Osteocyte (in vitro differentiated cells): ENCODE measurements at regions not wholly inside any gene's neighbourhood (a gene's known extent, or its start where the extent isn't known, plus 50 kb on each side); places are given as distances from the start of the nearest gene placed in this dataset.
A peak's percentile ranks its signal among the peaks of the same experiment; 100 is the strongest.
"Not testable (repeated sequence)": the region's sequence is repeated elsewhere in the genome, so short reads cannot be mapped to it uniquely, and the experiment has no call there.

Experiments
- DNase-seq: peaks from one replicate; pipeline ENCODE4 v3.0.0; 2021; ENCODE audit warnings: mixed read lengths; ENCODE audit not compliant: unreplicated experiment; ENCODE audit errors: extremely low spot score
- H3K27ac Mint-ChIP-seq: one replicate; pipeline ENCODE4 v1.8.0; 2021; ENCODE audit warnings: mild to moderate bottlenecking, mixed read lengths; ENCODE audit not compliant: unreplicated experiment
- H3K27me3 Mint-ChIP-seq: one replicate; pipeline ENCODE4 v1.8.0; 2021; ENCODE audit warnings: mixed read lengths; ENCODE audit not compliant: unreplicated experiment
- H3K36me3 Mint-ChIP-seq: one replicate; pipeline ENCODE4 v1.8.0; 2021; ENCODE audit warnings: mixed read lengths; ENCODE audit not compliant: unreplicated experiment
- H3K4me1 Mint-ChIP-seq: one replicate; pipeline ENCODE4 v1.8.0; 2021; ENCODE audit warnings: mixed read lengths; ENCODE audit not compliant: unreplicated experiment
- H3K4me3 Mint-ChIP-seq: one replicate; pipeline ENCODE4 v1.8.0; 2021; ENCODE audit warnings: mild to moderate bottlenecking, moderate library complexity, mixed read lengths; ENCODE audit not compliant: unreplicated experiment
- H3K9me3 Mint-ChIP-seq: one replicate; pipeline ENCODE4 v1.8.0; 2021; ENCODE audit warnings: mixed read lengths; ENCODE audit not compliant: unreplicated experiment
- TF ChIP-seq, protein P1 (sequence below): fragments of 200-600 bp; sonication (generic); IDR thresholded peaks from 2 replicates; pipeline ENCODE4 v1.5.0; 2021; ENCODE audit warnings: antibody characterized with exemption, mild to moderate bottlenecking, moderate library complexity

DNA sequence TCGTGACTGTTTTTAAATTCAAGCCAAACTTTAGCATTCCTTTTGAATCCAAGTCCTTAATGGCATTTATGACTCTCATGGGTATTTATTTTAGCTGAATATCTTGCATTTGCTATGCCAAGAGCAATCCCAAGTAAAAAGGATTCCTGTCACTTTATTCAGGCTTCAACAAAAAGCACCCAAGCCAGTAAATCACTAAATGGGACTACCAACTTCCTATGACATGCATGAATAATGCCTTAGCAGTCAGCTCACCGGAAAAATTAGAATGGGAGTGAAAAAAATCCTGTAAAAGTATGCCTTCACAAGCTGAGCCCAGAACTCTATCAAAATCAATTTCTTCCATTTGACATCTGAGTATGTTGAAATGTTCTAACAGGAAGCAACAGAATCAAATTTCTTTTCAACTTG lies 1297.9 kb downstream of the ROBO2 start:
- H3K27ac Mint-ChIP-seq = peak overlapping the region; percentile 55
- H3K27me3 Mint-ChIP-seq = no peaks in the 10 kb centered on the region
- peaks cover 22% of the 10 kb centered on the region for H3K4me1 Mint-ChIP-seq
- no peak overlapping the region for H3K4me3 Mint-ChIP-seq
- H3K9me3 Mint-ChIP-seq = peaks cover 3% of the 10 kb centered on the region
- no peaks in the 10 kb centered on the region for H3K36me3 Mint-ChIP-seq
- TF ChIP-seq, protein P1, sequence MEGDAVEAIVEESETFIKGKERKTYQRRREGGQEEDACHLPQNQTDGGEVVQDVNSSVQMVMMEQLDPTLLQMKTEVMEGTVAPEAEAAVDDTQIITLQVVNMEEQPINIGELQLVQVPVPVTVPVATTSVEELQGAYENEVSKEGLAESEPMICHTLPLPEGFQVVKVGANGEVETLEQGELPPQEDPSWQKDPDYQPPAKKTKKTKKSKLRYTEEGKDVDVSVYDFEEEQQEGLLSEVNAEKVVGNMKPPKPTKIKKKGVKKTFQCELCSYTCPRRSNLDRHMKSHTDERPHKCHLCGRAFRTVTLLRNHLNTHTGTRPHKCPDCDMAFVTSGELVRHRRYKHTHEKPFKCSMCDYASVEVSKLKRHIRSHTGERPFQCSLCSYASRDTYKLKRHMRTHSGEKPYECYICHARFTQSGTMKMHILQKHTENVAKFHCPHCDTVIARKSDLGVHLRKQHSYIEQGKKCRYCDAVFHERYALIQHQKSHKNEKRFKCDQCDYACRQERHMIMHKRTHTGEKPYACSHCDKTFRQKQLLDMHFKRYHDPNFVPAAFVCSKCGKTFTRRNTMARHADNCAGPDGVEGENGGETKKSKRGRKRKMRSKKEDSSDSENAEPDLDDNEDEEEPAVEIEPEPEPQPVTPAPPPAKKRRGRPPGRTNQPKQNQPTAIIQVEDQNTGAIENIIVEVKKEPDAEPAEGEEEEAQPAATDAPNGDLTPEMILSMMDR = no peak
- no peak for DNase-seq

DNA sequence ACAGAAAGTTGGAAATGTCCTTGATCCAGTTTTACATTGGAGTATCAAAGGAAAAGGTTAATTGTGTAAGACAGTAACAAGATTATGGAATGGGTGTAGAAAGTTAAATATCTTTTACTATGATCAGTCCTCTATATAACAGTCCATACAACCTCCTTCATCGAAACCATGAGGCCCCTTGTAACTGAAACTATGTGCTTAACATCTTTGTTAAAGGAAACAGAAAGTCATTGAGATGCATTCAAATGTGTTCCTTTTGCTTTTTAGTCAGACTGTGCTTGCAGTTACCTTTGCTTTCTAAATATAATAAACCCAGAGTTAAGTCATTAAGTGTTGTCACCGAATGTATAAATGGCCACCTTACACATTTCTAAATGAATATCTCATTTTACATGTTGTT lies 1298.5 kb downstream of the ROBO2 start:
- Mint-ChIP-seq H3K27ac (no peak overlapping the region), H3K9me3 (peaks cover 3% of the 10 kb centered on the region), H3K4me3 (no peak overlapping the region), H3K4me1 (peaks cover 28% of the 10 kb centered on the region), H3K36me3 (no peaks in the 10 kb centered on the region), H3K27me3 (no peaks in the 10 kb centered on the region)
- DNase-seq = no peak
- TF ChIP-seq, protein P1 = no peak

DNA sequence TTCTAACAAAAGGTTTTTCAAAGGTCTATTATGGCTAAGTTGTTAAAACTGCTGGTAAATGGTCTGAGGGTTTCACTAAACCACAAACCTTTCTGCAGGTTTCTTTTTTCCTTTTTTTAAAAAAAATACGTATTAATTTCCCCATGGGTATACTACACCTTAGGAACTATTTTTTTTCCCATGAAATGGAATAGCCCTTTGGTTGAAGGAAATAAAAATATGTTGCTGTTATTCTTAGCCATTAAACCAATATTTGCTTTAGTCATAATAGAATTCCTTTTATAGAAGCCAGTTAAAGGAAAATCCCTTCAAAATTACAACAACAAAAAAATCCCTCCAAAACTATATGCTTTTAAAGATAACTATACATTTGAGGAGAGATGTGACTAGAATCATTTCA lies 1303.3 kb downstream of the ROBO2 start:
- Mint-ChIP-seq H3K36me3 (no peaks in the 10 kb centered on the region), H3K27ac (no peak overlapping the region), H3K9me3 (no peaks in the 10 kb centered on the region), H3K4me1 (peaks cover 30% of the 10 kb centered on the region), H3K27me3 (no peaks in the 10 kb centered on the region), H3K4me3 (no peak overlapping the region)
- no peak for DNase-seq
- TF ChIP-seq, protein P1 = no peak

DNA sequence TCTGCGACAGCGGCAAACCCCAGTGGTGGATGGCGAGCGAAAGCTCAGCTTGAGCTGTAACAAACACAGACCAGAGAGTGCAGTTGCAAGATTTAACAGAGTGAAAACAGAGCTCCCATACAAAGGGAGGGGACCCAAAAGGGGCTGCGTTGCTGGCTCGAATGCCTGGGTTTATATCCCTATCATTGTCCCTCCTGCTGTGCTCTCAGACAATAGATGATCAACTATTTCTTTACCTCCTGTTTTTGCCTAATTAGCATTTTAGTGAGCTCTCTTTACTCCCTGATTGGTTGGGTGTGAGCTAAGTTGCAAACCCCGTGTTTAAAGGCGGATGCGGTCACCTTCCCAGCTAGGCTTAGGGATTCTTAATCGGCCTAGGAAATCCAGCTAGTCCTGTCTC lies 1304.4 kb downstream of the ROBO2 start:
- H3K4me3 Mint-ChIP-seq, H3K36me3 Mint-ChIP-seq, DNase-seq, H3K27ac Mint-ChIP-seq, H3K9me3 Mint-ChIP-seq, H3K27me3 Mint-ChIP-seq: not testable (repeated sequence)
- peaks cover 30% of the 10 kb centered on the region for H3K4me1 Mint-ChIP-seq

DNA sequence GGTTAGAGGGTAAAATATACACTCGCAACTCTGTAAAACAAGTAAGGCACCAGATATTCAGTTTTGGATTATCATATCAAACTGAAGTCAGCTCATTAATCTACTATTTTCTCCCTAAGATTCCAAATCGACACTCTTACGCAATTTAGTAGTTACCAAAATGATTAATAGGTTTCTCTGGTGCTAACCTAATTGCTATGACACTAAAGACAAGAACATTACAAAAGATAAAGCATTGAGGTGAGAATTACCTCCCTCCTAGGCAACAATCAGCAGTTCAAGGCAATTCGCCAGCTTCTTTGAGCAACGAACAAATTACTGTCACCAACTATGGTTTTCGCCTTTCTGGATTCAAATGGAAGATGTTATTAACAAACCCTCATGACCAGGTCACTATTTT lies 1305.0 kb downstream of the ROBO2 start:
- TF ChIP-seq, protein P1 = no peak
- Mint-ChIP-seq H3K9me3 (no peaks in the 10 kb centered on the region), H3K36me3 (no peaks in the 10 kb centered on the region), H3K4me1 (peaks cover 35% of the 10 kb centered on the region), H3K27me3 (no peaks in the 10 kb centered on the region), H3K4me3 (no peak overlapping the region), H3K27ac (no peak overlapping the region)
- no peak for DNase-seq

DNA sequence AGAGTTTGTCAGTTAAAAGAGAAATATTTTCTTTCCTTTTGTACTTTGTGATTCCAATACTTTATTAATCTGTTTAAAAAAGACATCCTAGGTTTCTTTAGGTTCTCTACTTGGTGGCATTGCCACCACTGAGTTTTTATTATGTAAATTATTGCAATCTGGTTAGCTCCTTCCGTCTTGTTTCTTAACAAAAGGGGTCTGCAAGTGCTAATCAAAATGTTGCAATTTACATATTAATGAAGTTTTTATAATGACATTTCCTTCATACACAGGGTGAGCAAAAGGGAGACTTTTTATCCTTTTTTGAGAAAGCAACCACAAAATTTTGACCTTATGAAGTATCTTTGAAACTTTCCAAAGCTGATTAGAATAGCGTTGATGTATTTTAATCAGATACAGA lies 1307.3 kb downstream of the ROBO2 start:
- no peaks in the 10 kb centered on the region for H3K36me3 Mint-ChIP-seq
- H3K27ac Mint-ChIP-seq = no peak overlapping the region
- no peak overlapping the region for H3K4me3 Mint-ChIP-seq

More for the DNA sequence above, 1307.3 kb downstream of the ROBO2 start:
- DNase-seq = no peak
- peaks cover 3% of the 10 kb centered on the region for H3K9me3 Mint-ChIP-seq
- H3K4me1 Mint-ChIP-seq = peaks cover 38% of the 10 kb centered on the region
- H3K27me3 Mint-ChIP-seq = no peaks in the 10 kb centered on the region
- TF ChIP-seq, protein P1 = no peak
